WTC11 (cell line): ENCODE measurements at regions not wholly inside any gene's neighbourhood (a gene's known extent, or its start where the extent isn't known, plus 50 kb on each side); places are given as distances from the start of the nearest gene placed in this dataset.

ENCODE experiments used
- ATAC-seq: fragments of 200-7000 bp; cut with Tn5 transposase; 2 replicates; pipeline ENCODE4 v1.10.0; 2021; ENCODE audit warnings: mild to moderate bottlenecking, moderate library complexity
- CTCF ChIA-PET: fragments of 300-600 bp; sonication (Branson Sonifier 250); formaldehyde crosslinking; loops from one replicate; lab custom pipeline; 2021; ENCODE audit warnings: antibody characterized with exemption; lab: Charles Lee
- POLR2A ChIA-PET: fragments of 350-600 bp; sonication (Branson Sonifier 250); formaldehyde crosslinking; loops from one replicate; lab custom pipeline; 2021; ENCODE audit warnings: antibody characterized with exemption; lab: Charles Lee
- DNase-seq: peaks from one replicate; pipeline ENCODE4 v3.0.0; 2021; ENCODE audit warnings: low spot score
- H3K27ac Mint-ChIP-seq: 2 replicates; pipeline ENCODE4 v1.8.0; 2021; ENCODE audit warnings: mixed read lengths
- H3K27me3 Mint-ChIP-seq: 2 replicates; pipeline ENCODE4 v1.8.0; 2021; ENCODE audit warnings: low read depth, mild to moderate bottlenecking, moderate library complexity, mixed read lengths
- H3K36me3 Mint-ChIP-seq: 2 replicates; pipeline ENCODE4 v1.8.0; 2021; ENCODE audit warnings: mixed read lengths
- H3K4me1 Mint-ChIP-seq: 2 replicates; pipeline ENCODE4 v1.8.0; 2022; ENCODE audit warnings: mixed read lengths
- H3K4me3 Mint-ChIP-seq: 2 replicates; pipeline ENCODE4 v1.8.0; 2021; ENCODE audit warnings: mild to moderate bottlenecking, moderate library complexity, mixed read lengths
- H3K9me3 Mint-ChIP-seq: 2 replicates; pipeline ENCODE4 v1.8.0; 2021; ENCODE audit warnings: mixed read lengths
- ARID4B ChIP-seq: sonication (generic); formaldehyde crosslinking; IDR thresholded peaks from 2 replicates; pipeline ENCODE4 v1.8.0; 2023; ENCODE audit warnings: missing genetic modification reagents, mild to moderate bottlenecking, borderline replicate concordance
- CBFB ChIP-seq: sonication (generic); formaldehyde crosslinking; IDR thresholded peaks from 2 replicates; pipeline ENCODE4 v1.8.1; 2022; ENCODE audit warnings: mild to moderate bottlenecking, low read depth, missing genetic modification reagents
- E2F4 ChIP-seq: sonication (generic); formaldehyde crosslinking; IDR thresholded peaks from 2 replicates; pipeline ENCODE4 v1.8.1; 2022; ENCODE audit warnings: low read depth, mild to moderate bottlenecking, moderate library complexity, missing genetic modification reagents, borderline replicate concordance
- ELF4 ChIP-seq: sonication (generic); formaldehyde crosslinking; IDR thresholded peaks from 2 replicates; pipeline ENCODE4 v1.8.1; 2022; ENCODE audit warnings: low read depth, mild to moderate bottlenecking, moderate library complexity, missing genetic modification reagents
- GABPB1 ChIP-seq: sonication (generic); formaldehyde crosslinking; IDR thresholded peaks from 2 replicates; pipeline ENCODE4 v1.8.1; 2023; ENCODE audit warnings: mild to moderate bottlenecking, missing genetic modification reagents
- IRF1 ChIP-seq: sonication (generic); formaldehyde crosslinking; IDR thresholded peaks from 2 replicates; pipeline ENCODE4 v1.8.0; 2023; ENCODE audit warnings: missing genetic modification reagents
- JAZF1 ChIP-seq: fragments of 250-450 bp; sonication (Bioruptor Pico); IDR thresholded peaks from 2 replicates; pipeline ENCODE4 v1.9.0; 2021; ENCODE audit warnings: moderate library complexity, mild to moderate bottlenecking, inconsistent platforms
- NR3C1 ChIP-seq: sonication (generic); formaldehyde crosslinking; conservative IDR thresholded peaks from 2 replicates; pipeline ENCODE4 v1.8.1; 2023; ENCODE audit warnings: low read depth, mild to moderate bottlenecking, missing genetic modification reagents
- SMAD4 ChIP-seq: sonication (generic); formaldehyde crosslinking; IDR thresholded peaks from 2 replicates; pipeline ENCODE4 v1.8.0; 2022; ENCODE audit warnings: mild to moderate bottlenecking, missing genetic modification reagents
- ZNF281 ChIP-seq: sonication (generic); formaldehyde crosslinking; IDR thresholded peaks from 2 replicates; pipeline ENCODE4 v1.8.0; 2023; ENCODE audit warnings: mild to moderate bottlenecking, missing genetic modification reagents
- ZSCAN18 ChIP-seq: fragments of 250-450 bp; sonication (Bioruptor Pico); IDR thresholded peaks from 2 replicates; pipeline ENCODE4 v2.1.2; 2022; ENCODE audit warnings: mild to moderate bottlenecking, moderate library complexity

GRCh38 chr2:167501618-167502017 lies 613.3 kb downstream of the XIRP2 start:
- no peaks in the 10 kb centered on the region for H3K9me3 Mint-ChIP-seq
- POLR2A ChIA-PET, result no interaction called here
- no peak overlapping the region for H3K27ac Mint-ChIP-seq
- peaks cover 28% of the 10 kb centered on the region for H3K4me1 Mint-ChIP-seq
- H3K4me3 Mint-ChIP-seq, result no peak overlapping the region
- ATAC-seq, result no peak
- no peak for TF ChIP-seq NR3C1 (CRISPR knock-in tag)
- TF ChIP-seq CBFB (CRISPR knock-in tag), result no peak
- no peak for TF ChIP-seq ARID4B (CRISPR knock-in tag)
- TF ChIP-seq IRF1, result no peak
- no peak for TF ChIP-seq E2F4 (CRISPR knock-in tag)
- no peak for TF ChIP-seq ZNF281 (CRISPR knock-in tag)
- no peak for DNase-seq
- H3K36me3 Mint-ChIP-seq, result no peaks in the 10 kb centered on the region
- H3K27me3 Mint-ChIP-seq, result no peaks in the 10 kb centered on the region
- CTCF ChIA-PET, result no interaction called here

GRCh38 chr2:167493862-167494261 lies 605.6 kb downstream of the XIRP2 start:
- ChIA-PET POLR2A (no interaction called here), CTCF (no interaction called here)
- no peak overlapping the region for H3K27ac Mint-ChIP-seq
- H3K36me3 Mint-ChIP-seq, result peaks cover 5% of the 10 kb centered on the region
- H3K27me3 Mint-ChIP-seq, result no peaks in the 10 kb centered on the region
- no peak overlapping the region for H3K4me3 Mint-ChIP-seq
- H3K9me3 Mint-ChIP-seq, result no peaks in the 10 kb centered on the region
- ATAC-seq, result no peak
- peaks cover 33% of the 10 kb centered on the region for H3K4me1 Mint-ChIP-seq
- TF ChIP-seq ZSCAN18, result no peak
- no peak for TF ChIP-seq ELF4
- no peak for TF ChIP-seq E2F4 (CRISPR knock-in tag)
- TF ChIP-seq SMAD4, result no peak
- no peak for TF ChIP-seq JAZF1 (CRISPR knock-in tag)
- no peak for TF ChIP-seq GABPB1 (CRISPR knock-in tag)
- no peak for DNase-seq
